GM18505 (cell line): ENCODE measurements at regions not wholly inside any gene's neighbourhood (a gene's known extent, or its start where the extent isn't known, plus 50 kb on each side); places are given as distances from the start of the nearest gene placed in this dataset.
"Not testable (repeated sequence)": the region's sequence is repeated elsewhere in the genome, so short reads cannot be mapped to it uniquely, and the experiment has no call there.

Source experiments
- ATAC-seq: cut with Tn5 transposase; IDR thresholded peaks from one replicate; pipeline ENCODE4 v1.9.1; 2021; ENCODE audit not compliant: unreplicated experiment
- POLR2A ChIP-seq: IDR thresholded peaks from 4 replicates; pipeline ENCODE4 v1.6.1; 2011; ENCODE audit warnings: borderline replicate concordance; ENCODE audit not compliant: insufficient read depth, insufficient read length; ENCODE audit errors: extremely low read depth

- no peak for TF ChIP-seq POLR2A
- peak; percentile 79 for ATAC-seq
Observed at GRCh38 chr4:104064646-104065577, 345.1 kb upstream of the TACR3 start.

- no peak for ATAC-seq
- TF ChIP-seq POLR2A = no peak
Observed at GRCh38 chr4:104063341-104063740, 343.6 kb upstream of the TACR3 start.

GRCh38 chr4:104044369-104044768, 324.6 kb upstream of the TACR3 start:
- ATAC-seq = no peak
- TF ChIP-seq POLR2A = no peak

GRCh38 chr4:104032896-104033295, 313.1 kb upstream of the TACR3 start:
- TF ChIP-seq POLR2A = no peak
- ATAC-seq = no peak

- no peak for ATAC-seq
- no peak for TF ChIP-seq POLR2A
Observed at GRCh38 chr4:104025251-104025650, 305.5 kb upstream of the TACR3 start.

GRCh38 chr4:104022831-104023230, 303.0 kb upstream of the TACR3 start:
- no peak for TF ChIP-seq POLR2A
- no peak for ATAC-seq

- ATAC-seq = no peak
Observed at GRCh38 chr4:104022226-104022625, 302.4 kb upstream of the TACR3 start.

GRCh38 chr4:104020641-104021040, 300.9 kb upstream of the TACR3 start:
- ATAC-seq = no peak

More at GRCh38 chr4:104022226-104022625, 302.4 kb upstream of the TACR3 start:
- no peak for TF ChIP-seq POLR2A

GRCh38 chr4:104017213-104017612, 297.4 kb upstream of the TACR3 start:
- TF ChIP-seq POLR2A = no peak
- ATAC-seq = no peak

More at GRCh38 chr4:104020641-104021040, 300.9 kb upstream of the TACR3 start:
- no peak for TF ChIP-seq POLR2A

GRCh38 chr4:104015680-104016079, 295.9 kb upstream of the TACR3 start:
- no peak for ATAC-seq
- TF ChIP-seq POLR2A = no peak

GRCh38 chr4:104010722-104011121, 290.9 kb upstream of the TACR3 start:
- no peak for ATAC-seq
- no peak for TF ChIP-seq POLR2A

- not testable (repeated sequence) for ATAC-seq
Observed at GRCh38 chr4:104002318-104002717, 282.5 kb upstream of the TACR3 start.

- ATAC-seq = no peak
- TF ChIP-seq POLR2A = no peak
Observed at GRCh38 chr4:103998756-103999155, 279.0 kb upstream of the TACR3 start.

GRCh38 chr4:103996637-103997036, 276.9 kb upstream of the TACR3 start:
- TF ChIP-seq POLR2A = no peak
- no peak for ATAC-seq

- no peak for TF ChIP-seq POLR2A
- no peak for ATAC-seq
Observed at GRCh38 chr4:103996064-103996463, 276.3 kb upstream of the TACR3 start.

- TF ChIP-seq POLR2A = no peak
- ATAC-seq = no peak
Observed at GRCh38 chr4:103994059-103994458, 274.3 kb upstream of the TACR3 start.
